ENCODE measurements at regions not wholly inside any gene's neighbourhood (a gene's known extent, or its start where the extent isn't known, plus 50 kb on each side); places are given as distances from the start of the nearest gene placed in this dataset.

GRCh38 chr16:60285794-60286193 lies 1551.7 kb upstream of the GOT2 start:
- TF ChIP-seq POLR2A (IDR thresholded peaks at IDR 0.05; ENCODE audit: low read length) (no peak), GATA1 (IDR thresholded peaks at IDR 0.05; ENCODE audit: low read depth, low read length) (no peak)
